ENCODE measurements at regions not wholly inside any gene's neighbourhood (a gene's known extent, or its start where the extent isn't known, plus 50 kb on each side); places are given as distances from the start of the nearest gene placed in this dataset.
"Not testable (repeated sequence)": the region's sequence is repeated elsewhere in the genome, so short reads cannot be mapped to it uniquely, and the experiment has no call there.

DNA sequence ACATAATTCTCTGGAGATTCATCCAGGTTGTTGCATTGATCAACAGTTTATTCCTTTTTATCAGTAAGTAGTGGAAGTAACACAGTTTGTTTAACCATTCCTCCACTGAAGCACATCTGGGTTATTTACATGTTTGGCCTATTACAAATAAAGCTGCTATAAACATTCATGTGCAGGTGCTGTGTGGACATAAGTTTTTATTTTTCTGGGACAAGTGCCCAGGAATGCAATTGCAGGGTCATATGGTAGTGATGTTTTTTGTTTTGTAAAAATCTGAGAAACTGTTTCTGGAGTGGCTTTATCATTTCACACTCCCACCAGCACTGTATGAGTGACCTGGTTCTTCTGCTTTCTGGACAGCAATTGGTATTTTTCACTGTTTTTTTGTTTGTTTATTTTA, 505.4 kb downstream of the CCER1 start:
- H3K36me3 ChIP-seq: no peaks in the 10 kb centered on the region
- H3K27ac ChIP-seq: no peak overlapping the region
- H3K27me3 ChIP-seq: no peaks in the 10 kb centered on the region
- intact Hi-C loops (cut with DNase I): no loop called here
- no peak overlapping the region for H3K4me3 ChIP-seq
- no peaks in the 10 kb centered on the region for H3K9me3 ChIP-seq
- no peak for DNase-seq (ENCODE audit: extremely low spot score in 2 of 2)
- no peak for TF ChIP-seq POLR2A (IDR thresholded peaks at IDR 0.05)
- TF ChIP-seq CTCF (IDR thresholded peaks at IDR 0.05): no peak
- TF ChIP-seq POLR2AphosphoS5 (IDR thresholded peaks at IDR 0.05; ENCODE audit: insufficient read depth in 1 of 2, low read depth in 1 of 2): no peak
- no peaks in the 10 kb centered on the region for H3K4me1 ChIP-seq

- H3K27ac ChIP-seq; H3K27me3 ChIP-seq; H3K36me3 ChIP-seq; intact Hi-C loops (cut with DNase I); H3K4me3 ChIP-seq; DNase-seq (ENCODE audit: extremely low spot score in 2 of 2); H3K9me3 ChIP-seq; H3K4me1 ChIP-seq: not testable (repeated sequence)
Observed at GRCh38 chr12:90443466-90443865, 511.5 kb downstream of the CCER1 start.

GRCh38 chr12:90441431-90441830, 513.5 kb downstream of the CCER1 start:
- H3K27me3 ChIP-seq: no peaks in the 10 kb centered on the region
- H3K4me1 ChIP-seq: no peaks in the 10 kb centered on the region
- no peak for DNase-seq (ENCODE audit: extremely low spot score in 2 of 2)
- intact Hi-C loops (cut with DNase I): no loop called here
- no peak overlapping the region for H3K4me3 ChIP-seq
- H3K27ac ChIP-seq: no peak overlapping the region
- H3K36me3 ChIP-seq: no peaks in the 10 kb centered on the region
- no peaks in the 10 kb centered on the region for H3K9me3 ChIP-seq
- TF ChIP-seq CTCF (IDR thresholded peaks at IDR 0.05) (no peak), POLR2A (IDR thresholded peaks at IDR 0.05) (no peak), POLR2AphosphoS5 (IDR thresholded peaks at IDR 0.05; ENCODE audit: insufficient read depth in 1 of 2, low read depth in 1 of 2) (no peak)

GRCh38 chr12:90428881-90429280, 526.1 kb downstream of the CCER1 start:
- DNase-seq (ENCODE audit: extremely low spot score in 2 of 2): no peak
- H3K36me3 ChIP-seq: no peaks in the 10 kb centered on the region
- intact Hi-C loops (cut with DNase I): no loop called here
- peak overlapping the region; percentile 51 for H3K27ac ChIP-seq
- TF ChIP-seq CTCF (IDR thresholded peaks at IDR 0.05): no peak
- TF ChIP-seq POLR2A (IDR thresholded peaks at IDR 0.05): no peak
- TF ChIP-seq POLR2AphosphoS5 (IDR thresholded peaks at IDR 0.05; ENCODE audit: insufficient read depth in 1 of 2, low read depth in 1 of 2): no peak
- H3K9me3 ChIP-seq: no peaks in the 10 kb centered on the region
- H3K27me3 ChIP-seq: no peaks in the 10 kb centered on the region
- no peak overlapping the region for H3K4me3 ChIP-seq
- H3K4me1 ChIP-seq: no peaks in the 10 kb centered on the region

DNA sequence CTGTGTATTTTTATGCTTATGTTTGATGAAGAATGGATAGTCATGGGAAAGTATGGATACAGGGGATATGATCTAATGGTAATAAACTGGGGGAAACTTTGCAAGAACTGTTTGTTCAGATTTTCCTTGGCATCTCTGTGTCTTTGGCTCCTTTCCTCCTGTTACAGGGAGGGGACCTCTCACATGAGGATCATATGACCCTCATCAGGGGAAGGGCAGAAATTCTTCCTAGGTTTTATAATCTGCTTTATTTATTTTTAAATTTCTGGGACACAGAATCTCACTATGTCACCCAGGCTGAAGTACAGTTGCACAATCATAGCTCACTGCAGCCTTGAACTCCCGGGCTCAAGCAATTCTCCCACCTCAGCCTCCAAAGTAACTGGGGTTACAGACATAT, 526.5 kb downstream of the CCER1 start:
- H3K27ac ChIP-seq: peak overlapping the region; percentile 51
- no peaks in the 10 kb centered on the region for H3K27me3 ChIP-seq
- no peak overlapping the region for H3K4me3 ChIP-seq
- H3K4me1 ChIP-seq: no peaks in the 10 kb centered on the region
- no peaks in the 10 kb centered on the region for H3K36me3 ChIP-seq
- TF ChIP-seq POLR2AphosphoS5 (IDR thresholded peaks at IDR 0.05; ENCODE audit: insufficient read depth in 1 of 2, low read depth in 1 of 2) (peak in 1 of 2 donors; percentile 24), POLR2A (IDR thresholded peaks at IDR 0.05) (no peak)
- intact Hi-C loops (cut with DNase I): no loop called here
- no peak for DNase-seq (ENCODE audit: extremely low spot score in 2 of 2)
- no peaks in the 10 kb centered on the region for H3K9me3 ChIP-seq

DNA sequence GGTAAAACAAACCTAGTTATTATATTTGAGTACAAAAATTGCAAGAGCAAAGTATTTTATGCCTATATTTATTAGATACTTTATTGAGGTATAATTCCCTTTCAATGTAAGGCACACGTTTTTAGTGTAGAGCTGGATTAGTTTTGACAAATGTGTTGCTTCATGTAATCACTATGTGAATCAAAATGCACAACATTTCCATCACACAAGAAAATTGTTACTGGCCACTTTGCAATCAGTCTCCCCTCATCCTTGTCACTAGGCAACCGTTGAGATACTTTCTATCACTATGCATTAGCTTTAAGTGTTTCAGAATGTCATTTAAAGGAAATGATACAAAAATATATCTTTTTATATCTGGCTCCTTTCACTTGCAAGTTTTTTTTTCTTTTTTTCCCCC, 531.0 kb downstream of the CCER1 start:
- H3K27ac ChIP-seq: no peak overlapping the region
- H3K36me3 ChIP-seq: no peaks in the 10 kb centered on the region
- no peaks in the 10 kb centered on the region for H3K4me1 ChIP-seq
- TF ChIP-seq CTCF (IDR thresholded peaks at IDR 0.05): no peak
- TF ChIP-seq POLR2A (IDR thresholded peaks at IDR 0.05): no peak
- TF ChIP-seq POLR2AphosphoS5 (IDR thresholded peaks at IDR 0.05; ENCODE audit: insufficient read depth in 1 of 2, low read depth in 1 of 2): no peak
- no peaks in the 10 kb centered on the region for H3K27me3 ChIP-seq
- intact Hi-C loops (cut with DNase I): no loop called here
- no peak overlapping the region for H3K4me3 ChIP-seq
- DNase-seq (ENCODE audit: extremely low spot score in 2 of 2): no peak
- no peaks in the 10 kb centered on the region for H3K9me3 ChIP-seq

Measured in vagina (tissue), 2 donors.